PC-3 (cell line): ENCODE measurements at regions not wholly inside any gene's neighbourhood (a gene's known extent, or its start where the extent isn't known, plus 50 kb on each side); places are given as distances from the start of the nearest gene placed in this dataset.

Experiments
- ATAC-seq: fragments of 200-7000 bp; cut with Tn5 transposase; 2 replicates; pipeline ENCODE4 v1.9.1; 2020; ENCODE audit warnings: mild to moderate bottlenecking, moderate library complexity
- BruUV-seq: library from RNA; stranded (reverse); fragments of 400-500 nt; replicated peaks from 2 replicates; lab custom pipeline; 2021; lab: Mats Ljungman, UMichigan
- CTCF ChIA-PET: fragments of 300-600 bp; sonication (Branson Sonifier 250); formaldehyde crosslinking; loops from one replicate; lab custom pipeline; 2022; ENCODE audit warnings: antibody characterized with exemption; lab: Charles Lee
- POLR2A ChIA-PET: fragments of 300-600 bp; sonication (Branson Sonifier 250); formaldehyde crosslinking; loops from one replicate; lab custom pipeline; 2022; ENCODE audit warnings: antibody characterized with exemption; ENCODE audit not compliant: unreplicated experiment; lab: Charles Lee
- DNase-seq: peaks from one replicate; pipeline ENCODE4 v3.0.0-alpha.2; 2015
- H2AFZ ChIP-seq: fragments of 300-600 bp; sonication (generic); 2 replicates; pipeline ENCODE4 v1.6.0; 2016; ENCODE audit warnings: antibody characterized with exemption, low read length
- H3F3A ChIP-seq: fragments of 300-600 bp; sonication (generic); one replicate; pipeline ENCODE4 v1.6.0; 2017; ENCODE audit warnings: antibody characterized with exemption, low read length, control low read depth, mild to moderate bottlenecking; ENCODE audit not compliant: unreplicated experiment
- H3K27ac ChIP-seq: fragments of 300-600 bp; sonication (generic); 2 replicates; pipeline ENCODE4 v1.5.1; 2016; ENCODE audit warnings: mild to moderate bottlenecking, low read length
- H3K27me3 ChIP-seq: fragments of 300-600 bp; sonication (generic); 2 replicates; pipeline ENCODE4 v1.6.1; 2016; ENCODE audit warnings: low read length, mixed read lengths
- H3K36me3 ChIP-seq: fragments of 300-600 bp; sonication (generic); 2 replicates; pipeline ENCODE4 v1.6.1; 2016; ENCODE audit warnings: low read depth, mixed run types, low read length, mixed read lengths
- H3K4me1 ChIP-seq: fragments of 300-600 bp; sonication (generic); 2 replicates; pipeline ENCODE4 v1.5.1; 2016; ENCODE audit warnings: low read length; ENCODE audit not compliant: insufficient read depth
- H3K4me2 ChIP-seq: fragments of 300-600 bp; sonication (generic); 2 replicates; pipeline ENCODE4 v1.6.0; 2016; ENCODE audit warnings: low read length
- H3K4me3 ChIP-seq: fragments of 300-600 bp; sonication (generic); 2 replicates; pipeline ENCODE4 v1.5.1; 2016; ENCODE audit warnings: mild to moderate bottlenecking, low read length, mixed read lengths
- H3K79me2 ChIP-seq: fragments of 300-600 bp; sonication (generic); 2 replicates; pipeline ENCODE4 v1.6.1; 2017; ENCODE audit warnings: low read length, mixed read lengths
- H3K9ac ChIP-seq: fragments of 300-600 bp; sonication (generic); 2 replicates; pipeline ENCODE4 v1.6.0; 2016; ENCODE audit warnings: mild to moderate bottlenecking, low read length
- H3K9me2 ChIP-seq: fragments of 300-600 bp; sonication (generic); replicated peaks from 2 replicates; pipeline ENCODE4 v1.6.1; 2016; ENCODE audit warnings: mixed run types, low read length, mixed read lengths
- H3K9me3 ChIP-seq: fragments of 300-600 bp; sonication (generic); 2 replicates; pipeline ENCODE4 v1.6.1; 2016; ENCODE audit warnings: low read length, mixed read lengths
- H4K20me1 ChIP-seq: fragments of 300-600 bp; sonication (generic); 2 replicates; pipeline ENCODE4 v1.6.1; 2016; ENCODE audit warnings: low read length, mixed read lengths
- EZH2 ChIP-seq: fragments of 300-600 bp; sonication (generic); IDR thresholded peaks from one replicate; pipeline ENCODE4 v1.6.1; 2017; ENCODE audit warnings: antibody characterized with exemption, mild to moderate bottlenecking, low read length; ENCODE audit not compliant: unreplicated experiment
- EZH2phosphoT487 ChIP-seq: fragments of 300-600 bp; sonication (generic); IDR thresholded peaks from 2 replicates; pipeline ENCODE4 v1.6.1; 2018; ENCODE audit warnings: mild to moderate bottlenecking, antibody characterized with exemption, low read length, borderline replicate concordance
- intact Hi-C: fragments of 100-400 bp; cut with micrococcal nuclease; formaldehyde crosslinking; loops from 2 replicates; pipeline ENCODE4 v1.9.0; 2023
- TF ChIP-seq, protein P1 (sequence below): fragments of 300-600 bp; sonication (generic); conservative IDR thresholded peaks from 2 replicates; pipeline ENCODE4 v1.5.1; 2017; ENCODE audit warnings: antibody characterized with exemption, low read depth, mild to moderate bottlenecking, low read length

DNA sequence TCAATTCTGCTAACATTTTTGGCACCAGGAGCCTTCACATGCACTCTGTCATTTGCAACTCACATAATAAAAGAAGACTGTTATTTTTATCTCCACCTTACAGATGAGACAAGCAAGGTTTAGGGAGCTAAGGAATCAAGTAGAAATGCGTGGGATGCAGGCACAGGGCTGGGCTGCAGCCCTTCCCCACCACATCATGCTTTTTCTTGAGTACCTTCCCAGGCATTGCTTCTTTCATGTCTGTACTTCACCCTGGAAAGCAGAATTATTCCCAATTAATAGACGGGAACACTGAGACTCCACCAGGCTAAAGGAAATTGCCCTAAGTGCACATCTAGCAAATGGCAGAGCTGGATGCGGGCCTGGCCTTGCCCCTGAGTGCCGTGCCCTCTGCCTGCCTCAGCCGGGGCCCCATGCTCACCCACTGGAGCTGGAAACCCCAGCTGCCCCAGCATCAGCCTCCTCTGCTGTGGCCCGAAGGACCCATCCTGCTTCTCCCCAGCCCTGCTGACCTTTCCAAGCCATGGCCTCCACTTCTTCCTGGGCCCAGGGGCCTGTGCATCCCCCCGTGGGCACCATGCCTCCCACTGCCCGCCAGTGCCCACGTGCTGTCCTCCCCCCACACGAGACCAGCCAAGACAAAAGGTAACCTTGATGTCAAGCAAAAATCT, 257.5 kb downstream of the TOMM20 start:
- BruUV-seq, result no TSS peak

DNA sequence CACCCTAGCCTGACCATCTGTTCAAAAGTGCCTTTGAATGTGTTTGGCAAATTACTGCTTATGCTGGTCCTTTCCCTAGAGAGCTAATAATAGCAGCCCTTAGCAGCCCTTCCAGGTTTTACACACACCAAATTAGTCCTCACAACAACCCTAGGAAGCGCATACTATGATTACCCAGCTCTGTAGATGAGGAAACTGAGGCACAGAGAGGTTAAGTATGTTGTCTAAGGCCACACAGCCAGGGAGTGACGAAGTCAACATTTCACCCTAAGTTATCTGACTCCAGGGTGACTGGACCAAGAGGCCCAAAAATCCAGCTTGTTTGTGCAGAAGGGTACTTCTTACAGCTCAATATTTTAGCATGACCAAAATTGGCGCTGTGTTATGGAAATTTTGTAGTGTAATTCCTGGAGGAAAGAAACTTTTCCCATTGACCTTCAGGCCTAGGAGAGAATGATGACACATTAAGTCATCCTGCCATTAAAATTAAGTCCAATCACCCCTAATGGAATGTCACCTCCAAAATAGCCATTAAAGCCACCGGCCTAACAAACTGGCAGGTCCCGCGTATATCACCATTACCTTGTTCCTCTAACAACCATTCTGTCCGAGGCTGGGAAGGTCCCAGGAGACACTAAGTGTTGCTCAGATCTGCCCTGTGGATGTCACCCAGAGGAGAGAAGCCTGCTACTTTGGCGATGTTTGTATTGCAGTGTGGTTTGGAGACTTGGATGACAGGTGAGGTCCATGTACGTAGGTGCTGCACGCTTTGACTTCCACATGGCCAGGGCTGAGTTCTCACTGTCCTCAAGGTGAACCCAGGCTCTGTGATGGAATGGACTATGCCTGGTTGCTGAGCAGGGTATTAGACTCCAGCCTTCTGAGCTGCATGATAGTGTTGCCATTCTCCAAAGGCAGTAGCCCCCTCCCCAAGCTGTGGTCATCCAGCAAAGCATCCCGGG, 258.3 kb downstream of the TOMM20 start:
- DNase-seq (no peak), ATAC-seq (no peak)
- H3K9me2 ChIP-seq, result no peaks in the 10 kb centered on the region
- ChIA-PET CTCF (no interaction called here), POLR2A (no interaction called here)
- H3K4me3 ChIP-seq, result no peak overlapping the region
- H2AFZ ChIP-seq, result no peak overlapping the region
- peaks cover 5% of the 10 kb centered on the region for H3K4me1 ChIP-seq
- no peaks in the 10 kb centered on the region for H3K27me3 ChIP-seq
- H3K4me2 ChIP-seq, result no peak overlapping the region
- H4K20me1 ChIP-seq, result no peaks in the 10 kb centered on the region
- no peaks in the 10 kb centered on the region for H3K9me3 ChIP-seq
- H3K9ac ChIP-seq, result no peak overlapping the region
- no peak overlapping the region for H3K27ac ChIP-seq
- no peaks in the 10 kb centered on the region for H3K36me3 ChIP-seq
- BruUV-seq, result no TSS peak
- intact Hi-C loops, result no loop called here
- no peaks in the 10 kb centered on the region for H3F3A ChIP-seq
- no peak for TF ChIP-seq EZH2phosphoT487
- TF ChIP-seq EZH2, result no peak
- TF ChIP-seq, protein P1, sequence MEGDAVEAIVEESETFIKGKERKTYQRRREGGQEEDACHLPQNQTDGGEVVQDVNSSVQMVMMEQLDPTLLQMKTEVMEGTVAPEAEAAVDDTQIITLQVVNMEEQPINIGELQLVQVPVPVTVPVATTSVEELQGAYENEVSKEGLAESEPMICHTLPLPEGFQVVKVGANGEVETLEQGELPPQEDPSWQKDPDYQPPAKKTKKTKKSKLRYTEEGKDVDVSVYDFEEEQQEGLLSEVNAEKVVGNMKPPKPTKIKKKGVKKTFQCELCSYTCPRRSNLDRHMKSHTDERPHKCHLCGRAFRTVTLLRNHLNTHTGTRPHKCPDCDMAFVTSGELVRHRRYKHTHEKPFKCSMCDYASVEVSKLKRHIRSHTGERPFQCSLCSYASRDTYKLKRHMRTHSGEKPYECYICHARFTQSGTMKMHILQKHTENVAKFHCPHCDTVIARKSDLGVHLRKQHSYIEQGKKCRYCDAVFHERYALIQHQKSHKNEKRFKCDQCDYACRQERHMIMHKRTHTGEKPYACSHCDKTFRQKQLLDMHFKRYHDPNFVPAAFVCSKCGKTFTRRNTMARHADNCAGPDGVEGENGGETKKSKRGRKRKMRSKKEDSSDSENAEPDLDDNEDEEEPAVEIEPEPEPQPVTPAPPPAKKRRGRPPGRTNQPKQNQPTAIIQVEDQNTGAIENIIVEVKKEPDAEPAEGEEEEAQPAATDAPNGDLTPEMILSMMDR, result no peak
- no peaks in the 10 kb centered on the region for H3K79me2 ChIP-seq

More for the DNA sequence above, 257.5 kb downstream of the TOMM20 start:
- no peak overlapping the region for H3K9ac ChIP-seq
- no peaks in the 10 kb centered on the region for H3K9me3 ChIP-seq
- no peak overlapping the region for H3K4me3 ChIP-seq
- POLR2A ChIA-PET, result no interaction called here
- no peaks in the 10 kb centered on the region for H3K79me2 ChIP-seq
- H4K20me1 ChIP-seq, result no peaks in the 10 kb centered on the region
- H3K36me3 ChIP-seq, result no peaks in the 10 kb centered on the region
- no peak for ATAC-seq
- no peak for DNase-seq
- H2AFZ ChIP-seq, result no peak overlapping the region
- TF ChIP-seq EZH2phosphoT487 (no peak), EZH2 (no peak)
- TF ChIP-seq, protein P1, result no peak
- no peak overlapping the region for H3K27ac ChIP-seq
- CTCF ChIA-PET, result no interaction called here
- intact Hi-C loops, result no loop called here
- H3K9me2 ChIP-seq, result no peaks in the 10 kb centered on the region
- no peaks in the 10 kb centered on the region for H3K27me3 ChIP-seq
- H3F3A ChIP-seq, result no peaks in the 10 kb centered on the region
- H3K4me2 ChIP-seq, result no peak overlapping the region
- H3K4me1 ChIP-seq, result peaks cover 9% of the 10 kb centered on the region
